RWPE2 (cell line): ENCODE measurements at regions not wholly inside any gene's neighbourhood (a gene's known extent, or its start where the extent isn't known, plus 50 kb on each side); places are given as distances from the start of the nearest gene placed in this dataset.

ENCODE experiments used
- ATAC-seq: fragments of 200-7000 bp; cut with Tn5 transposase; 3 replicates; pipeline ENCODE4 v1.9.1; 2021; ENCODE audit warnings: low read depth
- DNase-seq: peaks from one replicate; pipeline ENCODE4 v3.0.0-alpha.2; 2020; ENCODE audit warnings: low spot score
- H3K27ac ChIP-seq: fragments of 450-650 bp; 2 replicates; pipeline ENCODE4 v1.5.1; 2017; ENCODE audit warnings: mild to moderate bottlenecking; ENCODE audit not compliant: poor library complexity, severe bottlenecking
- H3K27me3 ChIP-seq: fragments of 250-450 bp; sonication (Bioruptor Pico); 2 replicates; pipeline ENCODE4 v1.5.1; 2021; ENCODE audit warnings: mild to moderate bottlenecking, moderate library complexity; ENCODE audit not compliant: insufficient read depth, poor library complexity, severe bottlenecking
- H3K36me3 ChIP-seq: fragments of 250-450 bp; sonication (Bioruptor Pico); 2 replicates; pipeline ENCODE4 v1.5.1; 2020; ENCODE audit warnings: low read depth, mild to moderate bottlenecking, moderate library complexity
- H3K4me1 ChIP-seq: fragments of 250-450 bp; sonication (Bioruptor Pico); 2 replicates; pipeline ENCODE4 v1.5.1; 2021; ENCODE audit warnings: mild to moderate bottlenecking, moderate library complexity; ENCODE audit not compliant: insufficient read depth, poor library complexity, severe bottlenecking
- H3K4me3 ChIP-seq: fragments of 250-450 bp; sonication (Bioruptor Pico); 2 replicates; pipeline ENCODE4 v1.5.1; 2021; ENCODE audit warnings: mild to moderate bottlenecking, moderate library complexity; ENCODE audit not compliant: severe bottlenecking
- H3K9me3 ChIP-seq: fragments of 250-450 bp; sonication (Bioruptor Pico); 2 replicates; pipeline ENCODE4 v1.5.1; 2021; ENCODE audit warnings: mild to moderate bottlenecking, moderate library complexity; ENCODE audit not compliant: severe bottlenecking
- TF ChIP-seq, protein P1 (sequence below): fragments of 450-650 bp; IDR thresholded peaks from one replicate; pipeline ENCODE4 v1.5.1; 2017; ENCODE audit warnings: mild to moderate bottlenecking, moderate library complexity; ENCODE audit not compliant: poor library complexity, severe bottlenecking

DNA sequence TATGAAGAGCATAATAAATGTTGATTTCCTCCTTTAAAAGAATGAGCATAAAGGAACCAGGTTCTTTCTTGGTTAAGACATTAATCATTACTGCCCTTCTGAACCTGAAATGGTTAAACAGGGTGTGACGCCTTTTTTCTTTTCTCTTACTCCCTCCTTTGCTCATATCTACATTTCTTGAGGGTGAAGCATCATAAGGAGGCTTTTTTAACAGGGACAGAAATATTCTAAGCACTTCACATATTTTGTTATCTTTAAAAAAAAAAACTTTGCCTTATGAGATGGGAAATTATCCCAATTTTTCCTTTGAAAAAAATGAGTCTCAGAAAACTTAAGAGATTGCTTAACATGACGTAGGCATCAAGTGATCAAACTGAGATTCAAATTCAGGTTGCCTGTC, 1036.3 kb upstream of the TENM4 start:
- no peaks in the 10 kb centered on the region for H3K4me1 ChIP-seq
- DNase-seq = no peak
- no peak overlapping the region for H3K4me3 ChIP-seq
- H3K36me3 ChIP-seq = no peaks in the 10 kb centered on the region
- H3K9me3 ChIP-seq = no peaks in the 10 kb centered on the region
- no peak overlapping the region for H3K27ac ChIP-seq
- ATAC-seq = no peak
- H3K27me3 ChIP-seq = no peaks in the 10 kb centered on the region
- TF ChIP-seq, protein P1, sequence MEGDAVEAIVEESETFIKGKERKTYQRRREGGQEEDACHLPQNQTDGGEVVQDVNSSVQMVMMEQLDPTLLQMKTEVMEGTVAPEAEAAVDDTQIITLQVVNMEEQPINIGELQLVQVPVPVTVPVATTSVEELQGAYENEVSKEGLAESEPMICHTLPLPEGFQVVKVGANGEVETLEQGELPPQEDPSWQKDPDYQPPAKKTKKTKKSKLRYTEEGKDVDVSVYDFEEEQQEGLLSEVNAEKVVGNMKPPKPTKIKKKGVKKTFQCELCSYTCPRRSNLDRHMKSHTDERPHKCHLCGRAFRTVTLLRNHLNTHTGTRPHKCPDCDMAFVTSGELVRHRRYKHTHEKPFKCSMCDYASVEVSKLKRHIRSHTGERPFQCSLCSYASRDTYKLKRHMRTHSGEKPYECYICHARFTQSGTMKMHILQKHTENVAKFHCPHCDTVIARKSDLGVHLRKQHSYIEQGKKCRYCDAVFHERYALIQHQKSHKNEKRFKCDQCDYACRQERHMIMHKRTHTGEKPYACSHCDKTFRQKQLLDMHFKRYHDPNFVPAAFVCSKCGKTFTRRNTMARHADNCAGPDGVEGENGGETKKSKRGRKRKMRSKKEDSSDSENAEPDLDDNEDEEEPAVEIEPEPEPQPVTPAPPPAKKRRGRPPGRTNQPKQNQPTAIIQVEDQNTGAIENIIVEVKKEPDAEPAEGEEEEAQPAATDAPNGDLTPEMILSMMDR = no peak

DNA sequence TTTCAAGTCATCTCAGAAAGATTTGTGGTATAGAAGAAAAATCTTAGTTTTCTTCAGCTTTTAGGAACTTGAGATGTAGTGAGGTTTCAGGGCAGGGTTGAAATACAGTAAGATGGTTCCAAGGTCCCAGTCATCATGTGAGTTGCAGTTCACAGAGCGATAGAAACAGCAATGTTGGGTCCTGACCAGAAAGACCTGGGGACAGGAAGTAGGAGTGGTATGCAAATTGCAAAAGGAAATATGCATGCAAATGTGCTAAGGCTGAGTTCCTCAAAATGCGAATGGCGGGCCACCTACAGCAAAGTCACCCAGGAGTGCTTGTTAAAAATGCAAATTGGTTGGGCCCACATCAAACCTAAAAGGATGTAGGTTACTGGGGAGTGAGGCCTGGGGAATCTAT, 1032.7 kb upstream of the TENM4 start:
- ATAC-seq (no peak), DNase-seq (no peak)
- TF ChIP-seq, protein P1 = no peak

DNA sequence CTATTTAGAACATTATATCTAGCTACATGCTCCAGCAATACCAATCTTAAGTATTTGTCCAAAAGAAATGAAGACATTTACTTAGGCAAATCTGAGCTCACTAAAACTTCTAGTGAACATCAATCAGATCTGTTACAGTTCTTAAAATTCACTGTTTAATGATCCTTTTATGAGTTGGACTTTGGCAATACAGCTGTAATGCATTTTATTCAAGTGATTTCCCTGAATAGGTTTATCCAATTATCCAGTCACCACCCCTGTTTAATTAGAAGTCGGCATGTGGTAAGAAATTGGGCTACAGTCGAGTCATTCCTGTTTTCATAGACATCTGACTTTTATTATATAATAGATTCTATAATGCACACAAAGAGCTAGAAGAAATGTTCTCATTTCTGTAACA, 1029.0 kb upstream of the TENM4 start:
- TF ChIP-seq, protein P1 = no peak
- no peaks in the 10 kb centered on the region for H3K9me3 ChIP-seq
- no peaks in the 10 kb centered on the region for H3K4me1 ChIP-seq
- no peak overlapping the region for H3K27ac ChIP-seq
- H3K27me3 ChIP-seq = no peaks in the 10 kb centered on the region
- no peaks in the 10 kb centered on the region for H3K36me3 ChIP-seq
- no peak overlapping the region for H3K4me3 ChIP-seq
- no peak for ATAC-seq
- no peak for DNase-seq

More for the DNA sequence above, 1032.7 kb upstream of the TENM4 start:
- Histone ChIP-seq H3K36me3 (no peaks in the 10 kb centered on the region), H3K27me3 (no peaks in the 10 kb centered on the region), H3K4me1 (no peaks in the 10 kb centered on the region), H3K27ac (no peak overlapping the region), H3K9me3 (no peaks in the 10 kb centered on the region), H3K4me3 (no peak overlapping the region)

DNA sequence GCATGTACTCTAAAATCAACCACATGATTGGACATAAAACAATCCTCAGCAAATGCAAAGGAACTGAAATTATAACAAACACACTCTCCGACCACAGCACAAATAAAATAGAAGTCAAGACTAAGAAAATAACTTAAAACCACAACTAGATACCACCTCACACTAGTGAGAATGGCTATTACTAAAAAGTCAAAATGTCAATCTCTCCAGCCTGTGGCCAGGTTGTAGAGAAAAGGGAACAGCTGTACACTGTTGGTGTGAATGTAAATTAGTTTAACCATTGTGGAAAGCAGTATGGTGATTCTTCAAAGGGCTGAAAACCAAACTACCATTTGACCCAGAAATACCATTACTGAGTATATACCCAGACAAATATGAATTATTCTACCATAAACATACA, 1025.7 kb upstream of the TENM4 start:
- DNase-seq = no peak
- Histone ChIP-seq H3K27me3 (no peaks in the 10 kb centered on the region), H3K9me3 (no peaks in the 10 kb centered on the region), H3K36me3 (no peaks in the 10 kb centered on the region), H3K27ac (no peak overlapping the region), H3K4me3 (no peak overlapping the region), H3K4me1 (no peaks in the 10 kb centered on the region)
- TF ChIP-seq, protein P1 = no peak
- no peak for ATAC-seq

DNA sequence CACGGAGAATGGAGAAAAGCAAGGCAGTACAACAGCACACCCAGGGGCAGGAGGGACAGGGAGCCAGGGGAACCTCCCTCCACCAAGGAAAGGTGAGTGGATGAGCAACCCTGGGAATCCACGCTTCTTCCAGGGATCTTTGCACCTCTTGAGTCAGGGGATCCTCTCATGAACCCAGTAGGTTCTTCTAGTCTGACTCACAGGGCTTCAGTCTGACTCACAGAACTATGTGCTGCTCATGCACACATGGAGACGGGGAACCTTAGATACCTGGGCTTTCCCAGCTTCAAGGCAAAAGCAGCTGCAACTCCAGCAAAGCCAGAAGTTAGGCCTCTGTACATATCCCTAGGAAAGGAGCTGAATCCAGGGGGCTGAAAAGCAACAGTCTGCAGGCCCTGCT, 1021.4 kb upstream of the TENM4 start:
- no peaks in the 10 kb centered on the region for H3K9me3 ChIP-seq
- peak; percentile 100 for ATAC-seq
- H3K4me1 ChIP-seq = no peaks in the 10 kb centered on the region
- no peaks in the 10 kb centered on the region for H3K27me3 ChIP-seq
- TF ChIP-seq, protein P1 = no peak
- H3K27ac ChIP-seq = no peak overlapping the region
- no peak overlapping the region for H3K4me3 ChIP-seq
- H3K36me3 ChIP-seq = no peaks in the 10 kb centered on the region
- DNase-seq = peak; percentile 51
